Peyer's patch (tissue), 4 donors: ENCODE measurements at regions not wholly inside any gene's neighbourhood (a gene's known extent, or its start where the extent isn't known, plus 50 kb on each side); places are given as distances from the start of the nearest gene placed in this dataset.

Experiments used
- DNase-seq, 3 donors: peaks; one replicate each; pipeline ENCODE4 v3.0.0-alpha.2; 2017 to 2019
- H3K27ac ChIP-seq, 4 donors: fragments of 200-600 bp; sonication (generic); one replicate each; pipeline ENCODE4 v1.5.1; 2016 to 2019
- H3K27me3 ChIP-seq, 2 donors: fragments of 200-600 bp; sonication (generic); one replicate each; pipeline ENCODE4 v1.5.1; 2019
- H3K36me3 ChIP-seq, 3 donors: fragments of 200-600 bp; sonication (generic); one replicate each; pipeline ENCODE4 v1.5.1; 2016 to 2019
- H3K4me1 ChIP-seq, 4 donors: fragments of 200-600 bp; sonication (generic); one replicate each; pipeline ENCODE4 v1.5.1; 2016 to 2019
- H3K4me3 ChIP-seq, 4 donors: fragments of 200-600 bp; sonication (generic); 1 replicate in 3 of 4; 2 replicates in 1 of 4; pipeline ENCODE4 v1.5.1; 2016 to 2019; ENCODE audit warnings: mild to moderate bottlenecking in 1 of 4
- H3K9me3 ChIP-seq, 4 donors: fragments of 200-600 bp; sonication (generic); one replicate each; pipeline ENCODE4 v1.5.1; 2016 to 2019; ENCODE audit warnings: mild to moderate bottlenecking in 1 of 4
- POLR2A ChIP-seq, 2 donors: fragments of 450-650 bp; IDR thresholded peaks; one replicate each; pipeline ENCODE4 v1.5.1; 2017; ENCODE audit warnings: antibody characterized with exemption in 2 of 2, mild to moderate bottlenecking in 2 of 2, moderate library complexity in 2 of 2
- TF ChIP-seq, protein P1 (sequence below), 6 experiments: fragments of 450-650 bp in 4 of 6; fragments of 200-600 bp in 2 of 6; sonication (generic) in 1 of 6; IDR thresholded peaks; one replicate each; pipeline ENCODE4 v1.5.1; 2017 to 2019; ENCODE audit warnings: antibody characterized with exemption in 6 of 6, mild to moderate bottlenecking in 3 of 6, moderate library complexity in 1 of 6

- Histone ChIP-seq H3K4me1 (no peaks in the 10 kb centered on the region), H3K27ac (no peak overlapping the region), H3K36me3 (no peaks in the 10 kb centered on the region), H3K27me3 (no peaks in the 10 kb centered on the region), H3K4me3 (no peak overlapping the region), H3K9me3 (peaks cover 0 to under 1% (median 0%) of the 10 kb centered on the region in 4 donors)
- DNase-seq, result no peak
- TF ChIP-seq, protein P1, sequence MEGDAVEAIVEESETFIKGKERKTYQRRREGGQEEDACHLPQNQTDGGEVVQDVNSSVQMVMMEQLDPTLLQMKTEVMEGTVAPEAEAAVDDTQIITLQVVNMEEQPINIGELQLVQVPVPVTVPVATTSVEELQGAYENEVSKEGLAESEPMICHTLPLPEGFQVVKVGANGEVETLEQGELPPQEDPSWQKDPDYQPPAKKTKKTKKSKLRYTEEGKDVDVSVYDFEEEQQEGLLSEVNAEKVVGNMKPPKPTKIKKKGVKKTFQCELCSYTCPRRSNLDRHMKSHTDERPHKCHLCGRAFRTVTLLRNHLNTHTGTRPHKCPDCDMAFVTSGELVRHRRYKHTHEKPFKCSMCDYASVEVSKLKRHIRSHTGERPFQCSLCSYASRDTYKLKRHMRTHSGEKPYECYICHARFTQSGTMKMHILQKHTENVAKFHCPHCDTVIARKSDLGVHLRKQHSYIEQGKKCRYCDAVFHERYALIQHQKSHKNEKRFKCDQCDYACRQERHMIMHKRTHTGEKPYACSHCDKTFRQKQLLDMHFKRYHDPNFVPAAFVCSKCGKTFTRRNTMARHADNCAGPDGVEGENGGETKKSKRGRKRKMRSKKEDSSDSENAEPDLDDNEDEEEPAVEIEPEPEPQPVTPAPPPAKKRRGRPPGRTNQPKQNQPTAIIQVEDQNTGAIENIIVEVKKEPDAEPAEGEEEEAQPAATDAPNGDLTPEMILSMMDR (IDR thresholded peaks at IDR 0.05), result no peak
- no peak for TF ChIP-seq POLR2A (IDR thresholded peaks at IDR 0.05)
Measured at GRCh38 chr21:16571594-16571993, 841.8 kb downstream of the USP25 start.

DNA sequence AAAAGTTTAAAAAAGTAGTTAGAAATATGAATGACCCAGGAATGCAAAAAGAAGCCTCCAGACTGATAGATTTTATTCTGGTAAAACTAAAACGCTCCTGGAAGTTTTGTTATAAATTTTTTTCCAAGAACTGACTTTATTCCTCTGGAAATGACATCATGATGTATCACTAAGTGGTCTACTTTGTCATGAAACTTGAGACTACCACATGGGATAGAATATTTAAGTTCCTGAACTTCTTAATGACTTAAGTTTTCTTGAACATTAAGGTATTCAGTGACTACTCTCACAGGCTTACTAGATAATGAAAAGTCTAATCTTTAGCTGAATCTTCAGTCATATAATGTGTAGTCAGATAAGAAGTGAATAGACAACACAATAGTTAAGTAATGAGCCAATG lies 842.2 kb downstream of the USP25 start:
- DNase-seq, result no peak
- H3K27me3 ChIP-seq, result no peaks in the 10 kb centered on the region
- H3K9me3 ChIP-seq, result peaks cover 0 to 3% (median 0%) of the 10 kb centered on the region in 4 donors
- TF ChIP-seq, protein P1 (IDR thresholded peaks at IDR 0.05), result no peak
- TF ChIP-seq POLR2A (IDR thresholded peaks at IDR 0.05), result no peak
- H3K27ac ChIP-seq, result no peak overlapping the region
- no peak overlapping the region for H3K4me3 ChIP-seq
- H3K36me3 ChIP-seq, result no peaks in the 10 kb centered on the region
- H3K4me1 ChIP-seq, result no peaks in the 10 kb centered on the region

DNA sequence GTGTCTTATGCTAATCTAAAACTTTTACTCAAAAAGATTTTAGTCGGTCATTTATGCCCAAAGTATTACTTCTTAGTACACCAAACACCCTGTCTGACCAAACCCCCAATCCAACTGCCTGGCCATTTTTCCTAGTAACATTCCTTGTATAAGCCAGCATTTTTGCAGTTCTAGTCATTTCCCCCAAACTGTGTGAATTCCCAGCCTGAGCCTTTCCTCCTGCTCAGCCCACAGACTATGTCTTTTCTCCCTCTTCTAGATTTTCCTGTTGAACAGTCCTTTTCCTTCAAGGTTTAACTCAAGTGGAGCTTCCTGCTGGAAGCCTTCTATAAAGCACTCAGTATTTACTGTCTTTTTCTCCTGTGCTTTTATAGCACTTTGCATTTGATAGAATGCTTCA lies 843.8 kb downstream of the USP25 start:
- no peaks in the 10 kb centered on the region for H3K36me3 ChIP-seq
- H3K27ac ChIP-seq, result no peak overlapping the region
- no peak for DNase-seq
- no peaks in the 10 kb centered on the region for H3K27me3 ChIP-seq
- H3K4me1 ChIP-seq, result no peaks in the 10 kb centered on the region
- TF ChIP-seq, protein P1 (IDR thresholded peaks at IDR 0.05), result no peak
- no peak for TF ChIP-seq POLR2A (IDR thresholded peaks at IDR 0.05)
- peaks cover 0 to 3% (median 0%) of the 10 kb centered on the region in 4 donors for H3K9me3 ChIP-seq
- no peak overlapping the region for H3K4me3 ChIP-seq

DNA sequence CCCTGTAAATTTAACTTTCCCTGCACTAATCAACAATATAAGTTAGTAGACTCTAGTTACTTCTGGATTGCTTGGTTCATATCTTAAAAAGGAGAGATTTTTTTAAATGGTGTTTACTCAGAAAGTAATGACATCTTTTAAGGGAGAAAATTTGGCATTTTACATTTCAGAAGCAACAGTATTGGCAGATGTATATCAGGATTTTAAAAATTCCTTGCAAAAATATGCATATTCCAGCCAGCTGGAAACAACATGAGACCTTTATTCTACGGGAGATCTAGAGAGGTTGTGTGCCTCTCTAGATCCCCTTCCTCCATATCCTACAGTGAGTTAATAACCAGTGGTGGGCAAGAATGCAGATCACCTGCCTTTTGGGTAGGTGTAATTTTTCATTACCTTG lies 848.2 kb downstream of the USP25 start:
- no peak for DNase-seq
- Histone ChIP-seq H3K9me3 (peaks cover 0 to 3% (median 0%) of the 10 kb centered on the region in 4 donors), H3K27me3 (no peaks in the 10 kb centered on the region), H3K4me3 (no peak overlapping the region), H3K4me1 (no peaks in the 10 kb centered on the region), H3K36me3 (no peaks in the 10 kb centered on the region), H3K27ac (no peak overlapping the region)
- TF ChIP-seq, protein P1 (IDR thresholded peaks at IDR 0.05), result no peak
- TF ChIP-seq POLR2A (IDR thresholded peaks at IDR 0.05), result no peak

GRCh38 chr21:16578912-16579311 lies 849.1 kb downstream of the USP25 start:
- H3K27ac ChIP-seq, result no peak overlapping the region

More at GRCh38 chr21:16578912-16579311, 849.1 kb downstream of the USP25 start:
- no peak for DNase-seq
- TF ChIP-seq, protein P1 (IDR thresholded peaks at IDR 0.05), result no peak
- no peak for TF ChIP-seq POLR2A (IDR thresholded peaks at IDR 0.05)
- H3K36me3 ChIP-seq, result no peaks in the 10 kb centered on the region
- H3K4me1 ChIP-seq, result no peaks in the 10 kb centered on the region
- peaks cover 0 to 3% (median 0%) of the 10 kb centered on the region in 4 donors for H3K9me3 ChIP-seq
- H3K27me3 ChIP-seq, result no peaks in the 10 kb centered on the region
- H3K4me3 ChIP-seq, result no peak overlapping the region
